Motor neuron (in vitro differentiated cells): ENCODE measurements at regions not wholly inside any gene's neighbourhood (a gene's known extent, or its start where the extent isn't known, plus 50 kb on each side); places are given as distances from the start of the nearest gene placed in this dataset.
A peak's percentile ranks its signal among the peaks of the same experiment; 100 is the strongest.

Experiments
- ATAC-seq, 8 experiments: fragments of 200-7000 bp; cut with Tn5 transposase; replicated peaks in 6 of 8; 2 replicates each; pipeline ENCODE4 v1.8.0; 2021; ENCODE audit warnings: mild to moderate bottlenecking in 8 of 8, moderate library complexity in 8 of 8
- H3K27ac ChIP-seq, 2 donors: fragments of 250-450 bp; sonication (Bioruptor Pico); 2 replicates each; pipeline ENCODE4 v1.9.0; 2021; ENCODE audit warnings: antibody characterized with exemption in 2 of 2, mild to moderate bottlenecking in 2 of 2, moderate library complexity in 1 of 2
- H3K4me1 ChIP-seq, 2 donors: fragments of 250-450 bp; sonication (Bioruptor Pico); replicated peaks in 1 of 2; 2 replicates each; pipeline ENCODE4 v1.6.1; 2021; ENCODE audit warnings: antibody characterized with exemption in 2 of 2, mild to moderate bottlenecking in 2 of 2, moderate library complexity in 1 of 2
- H3K4me3 ChIP-seq, 5 donors: fragments of 250-450 bp; sonication (Bioruptor Pico); 2 replicates each; pipeline ENCODE4 v1.9.0; 2021; ENCODE audit warnings: antibody characterized with exemption in 5 of 5, mild to moderate bottlenecking in 5 of 5, moderate library complexity in 4 of 5
- WGBS, 10 experiments: fragments of 450-650 bp; shearing (Covaris generic); methylation state at CpG; one replicate each; pipeline ENCODE4 v1.0.0; 2022; 5-methylcytosine and 5-hydroxymethylcytosine counted together
- in situ Hi-C, 9 experiments: fragments of 400-800 bp; cut with MboI; loops; one replicate each; pipeline ENCODE4 v1.15.0; 2021; ENCODE audit warnings: low sequenced_read_pairs in 9 of 9, low pct_unique_long_range_greater_than_20kb in 2 of 9; ENCODE audit not compliant: unreplicated experiment in 9 of 9

DNA sequence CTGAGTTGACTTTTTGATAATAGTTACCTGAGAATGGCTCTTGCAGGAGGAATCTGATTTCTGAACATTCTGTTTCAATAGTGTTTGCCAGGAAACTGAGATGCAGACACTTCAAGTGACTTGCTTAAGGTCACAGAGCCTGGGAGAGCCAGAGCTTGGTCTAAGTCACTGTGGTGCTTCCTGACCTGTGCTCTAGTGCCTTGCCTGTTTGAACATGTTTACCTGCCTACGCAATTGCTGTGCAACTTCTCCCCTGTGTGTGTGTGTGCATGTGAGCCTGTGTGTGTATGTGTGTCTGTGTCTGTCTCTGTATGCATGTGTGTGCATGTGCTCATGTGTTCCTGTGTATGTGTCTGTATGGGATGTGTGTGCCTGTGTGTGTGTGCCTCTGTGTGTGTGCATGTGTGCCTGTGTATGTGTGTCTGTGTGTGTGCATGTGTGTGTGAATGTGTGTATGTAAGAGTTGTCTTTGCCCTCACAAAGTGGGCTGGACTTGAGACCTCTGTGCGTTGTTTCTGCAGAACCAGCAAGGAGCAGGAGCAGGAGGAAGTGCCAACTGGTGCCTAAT is 185.8 kb downstream of the GADD45G start:
- WGBS, 10 experiments, result 60% methylated on average over 1 of the region's 2 CpGs; no CpG with 5 or more reads in 9 of the 10 experiments
- no peak for ATAC-seq
- H3K27ac ChIP-seq, result no peak overlapping the region
- H3K4me3 ChIP-seq, result no peak overlapping the region
- peaks cover 0 to 3% of the 10 kb centered on the region in 2 donors for H3K4me1 ChIP-seq
- in situ Hi-C loops, result no loop called here

DNA sequence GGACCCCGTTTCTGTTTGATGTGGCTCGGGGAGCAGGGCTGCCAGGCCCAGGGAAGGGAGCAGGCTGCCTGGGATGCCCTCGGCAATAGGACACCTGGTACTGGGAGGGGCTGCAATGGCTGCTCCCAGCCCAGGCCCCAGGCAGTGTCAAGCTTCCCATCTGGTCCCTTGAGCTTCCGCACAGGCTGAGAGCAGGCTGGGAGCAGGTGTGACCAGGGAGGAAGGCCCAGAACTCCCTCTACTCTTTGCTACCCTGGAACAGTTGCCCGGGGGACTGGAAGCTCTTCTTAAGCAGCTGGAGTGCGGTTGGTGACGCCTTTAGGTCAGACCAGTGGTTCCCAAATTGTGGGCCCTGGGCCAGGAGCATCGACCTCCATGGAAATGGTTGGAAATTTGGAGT is 186.9 kb downstream of the GADD45G start:
- no peak overlapping the region for H3K27ac ChIP-seq
- in situ Hi-C loops, result no loop called here
- H3K4me3 ChIP-seq, result no peak overlapping the region
- 40 to 92% (median 76%) methylated on average over 2 to 4 of the region's 8 CpGs; no CpG with 5 or more reads in 5 of the 10 experiments for WGBS, 10 experiments
- peak; percentile 46 to 99 (median 66) for ATAC-seq
- H3K4me1 ChIP-seq, result peaks cover 0 to 3% of the 10 kb centered on the region in 2 donors

- H3K4me3 ChIP-seq, result no peak overlapping the region
- H3K4me1 ChIP-seq, result peaks cover 0 to 3% of the 10 kb centered on the region in 2 donors
- in situ Hi-C loops, result no loop called here
- H3K27ac ChIP-seq, result no peak overlapping the region
- WGBS, 10 experiments, result 66 to 90% (median 82%) methylated on average over 1 to 9 of the region's 12 CpGs; no CpG with 5 or more reads in 1 of the 10 experiments
- peak in 1 of 8 experiments; percentile 7 for ATAC-seq
Observed at GRCh38 chr9:89792189-89793123, 187.6 kb downstream of the GADD45G start.

- WGBS, 10 experiments, result 48 to 100% (median 69%) methylated on average over 1 to 4 of the region's 5 CpGs; no CpG with 5 or more reads in 2 of the 10 experiments
- in situ Hi-C loops, result no loop called here
- no peak overlapping the region for H3K27ac ChIP-seq
- H3K4me3 ChIP-seq, result no peak overlapping the region
- H3K4me1 ChIP-seq, result peaks cover 0 to 6% of the 10 kb centered on the region in 2 donors
- no peak for ATAC-seq
Observed at GRCh38 chr9:89793124-89793495, 188.3 kb downstream of the GADD45G start.

DNA sequence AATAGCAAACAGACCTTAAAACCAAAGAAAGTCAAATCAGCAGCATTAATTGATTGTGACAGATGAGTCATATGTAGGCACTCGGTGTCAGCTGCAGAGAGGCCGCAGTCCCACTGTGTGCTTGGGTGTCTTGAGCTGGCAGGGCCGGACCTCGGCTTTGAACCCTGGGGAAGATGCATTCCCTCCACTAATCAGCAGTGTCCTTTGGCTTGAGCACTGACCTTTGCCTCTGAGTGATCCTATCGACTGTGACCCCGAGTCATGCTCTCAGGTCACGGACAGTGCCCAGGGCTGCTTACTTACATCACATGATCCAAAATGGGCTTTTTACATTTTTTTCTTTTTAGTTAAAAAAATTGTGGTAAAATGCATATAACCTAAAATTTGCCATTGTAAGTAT is 188.7 kb downstream of the GADD45G start:
- WGBS, 10 experiments, result 60 to 100% (median 91%) methylated on average over 2 to 5 of the region's 7 CpGs; no CpG with 5 or more reads in 2 of the 10 experiments
- in situ Hi-C loops, result no loop called here
- ATAC-seq, result no peak
- Histone ChIP-seq H3K27ac (no peak overlapping the region), H3K4me1 (peaks cover 0 to 7% of the 10 kb centered on the region in 2 donors), H3K4me3 (no peak overlapping the region)

GRCh38 chr9:89794918-89795317 is 190.1 kb downstream of the GADD45G start:
- Histone ChIP-seq H3K4me1 (peaks cover 0 to 13% of the 10 kb centered on the region in 2 donors), H3K27ac (no peak overlapping the region), H3K4me3 (no peak overlapping the region)
- 27 to 84% (median 74%) methylated on average over 1 to 7 of the region's 10 CpGs; no CpG with 5 or more reads in 2 of the 10 experiments for WGBS, 10 experiments
- in situ Hi-C loops, result no loop called here
- no peak for ATAC-seq

DNA sequence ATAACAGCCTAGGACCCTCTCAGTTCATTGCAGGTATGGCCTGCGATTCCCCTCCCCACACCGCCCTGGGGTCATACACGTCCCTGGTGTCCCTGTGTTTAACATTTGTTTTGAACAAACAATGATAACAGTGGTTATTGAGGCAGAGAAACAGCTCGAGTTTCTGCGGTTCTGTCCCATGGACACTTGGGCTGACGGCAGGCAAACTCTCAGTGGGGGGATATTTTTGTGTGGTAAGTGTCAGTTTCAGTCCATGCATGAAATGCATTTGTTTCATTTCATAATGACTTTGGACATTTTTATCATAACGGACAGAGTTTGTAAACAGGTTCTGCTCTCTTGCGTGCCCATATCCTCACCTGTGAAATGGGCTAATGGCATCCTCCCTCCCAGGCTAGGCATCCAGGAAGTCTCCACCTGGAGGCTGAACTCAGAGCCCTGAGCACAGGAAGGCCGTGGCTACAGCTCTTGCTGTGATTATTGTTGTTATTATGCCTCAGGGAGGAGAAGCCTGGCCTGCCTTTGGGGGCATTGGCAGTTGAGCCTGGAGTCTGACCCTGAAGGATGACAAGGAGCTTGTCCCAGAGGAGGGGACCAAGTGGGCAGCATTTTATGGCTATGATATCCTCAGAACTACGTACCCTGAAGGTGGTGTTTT is 190.9 kb downstream of the GADD45G start:
- 30 to 100% (median 67%) methylated on average over 1 to 8 of the region's 10 CpGs; no CpG with 5 or more reads in 2 of the 10 experiments for WGBS, 10 experiments
- in situ Hi-C loops, result no loop called here
- ATAC-seq, result no peak
- H3K27ac ChIP-seq, result no peak overlapping the region
- peaks cover 0 to 13% of the 10 kb centered on the region in 2 donors for H3K4me1 ChIP-seq
- no peak overlapping the region for H3K4me3 ChIP-seq

DNA sequence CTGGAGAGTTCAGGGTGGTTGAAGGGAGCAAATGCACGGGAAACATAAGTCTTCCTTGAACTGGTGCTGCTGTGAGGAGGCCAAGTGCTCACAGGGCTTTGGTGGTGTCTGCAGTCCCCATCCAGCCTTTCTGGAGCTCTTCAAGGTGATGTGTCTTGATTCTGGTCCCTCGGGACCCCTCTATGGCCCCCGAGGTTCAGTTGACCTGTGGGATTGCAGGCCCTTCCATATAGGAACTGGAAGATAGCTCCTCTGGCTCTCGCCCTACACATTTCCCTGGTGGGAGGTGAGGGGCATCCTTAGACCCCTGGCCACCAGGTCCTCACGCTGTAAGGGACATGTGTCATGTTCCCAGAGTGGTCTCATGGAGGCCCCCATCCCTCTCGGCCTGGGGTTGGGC is 191.8 kb downstream of the GADD45G start:
- H3K4me1 ChIP-seq, result peaks cover 1 to 11% of the 10 kb centered on the region in 2 donors
- 10 to 67% methylated on average over 1 to 3 of the region's 6 CpGs; no CpG with 5 or more reads in 8 of the 10 experiments for WGBS, 10 experiments
- H3K4me3 ChIP-seq, result no peak overlapping the region
- ATAC-seq, result no peak
- in situ Hi-C loops, result no loop called here
- no peak overlapping the region for H3K27ac ChIP-seq

DNA sequence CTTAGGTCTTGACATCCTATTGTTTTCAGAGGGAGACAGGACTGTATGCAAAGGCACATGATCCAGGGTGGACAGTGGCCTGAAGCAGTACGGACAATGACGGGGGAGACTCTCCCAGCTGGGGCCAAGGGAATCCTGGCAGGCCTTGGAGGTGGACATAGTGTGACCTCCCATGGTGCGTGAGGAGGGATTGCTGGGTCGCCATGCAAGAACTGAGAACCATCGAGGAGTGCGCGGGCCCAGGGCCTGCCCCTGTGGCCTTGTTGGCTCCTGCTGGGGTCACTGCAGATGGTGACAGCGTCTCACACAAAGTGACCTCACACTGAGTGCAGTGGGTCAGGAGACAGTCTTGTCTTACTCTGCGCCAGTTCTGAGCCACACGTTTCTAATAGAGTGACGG is 192.4 kb downstream of the GADD45G start:
- 83 to 100% (median 92%) methylated on average over 1 to 8 of the region's 11 CpGs; no CpG with 5 or more reads in 4 of the 10 experiments for WGBS, 10 experiments
- Histone ChIP-seq H3K4me3 (no peak overlapping the region), H3K27ac (no peak overlapping the region), H3K4me1 (peaks cover 6 to 14% of the 10 kb centered on the region in 2 donors)
- in situ Hi-C loops, result no loop called here
- no peak for ATAC-seq

DNA sequence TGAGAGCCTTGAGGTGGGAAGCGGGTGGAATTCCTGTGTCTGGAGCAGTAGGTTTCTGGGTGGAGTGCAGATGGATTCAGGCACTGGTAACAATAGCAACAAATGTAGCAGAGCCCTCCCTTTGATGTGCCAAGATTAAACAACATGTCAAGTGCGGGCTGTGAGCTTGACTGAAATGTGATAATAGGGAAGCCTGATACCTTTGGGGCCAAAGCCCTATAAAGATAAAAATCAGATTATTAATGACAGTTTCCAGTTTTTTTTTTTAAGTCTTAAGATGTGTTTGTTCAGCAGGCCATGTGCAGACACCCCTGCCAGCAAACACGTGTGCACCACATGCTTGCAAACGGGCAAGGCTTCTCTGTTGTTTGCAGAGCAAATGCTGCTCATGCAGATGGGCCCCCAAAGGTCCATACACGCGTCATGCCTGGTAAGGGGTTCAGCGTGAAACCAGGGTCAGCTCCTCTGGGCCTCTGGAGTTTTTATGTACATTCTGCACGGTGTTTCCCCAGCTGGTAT is 193.2 kb downstream of the GADD45G start:
- Histone ChIP-seq H3K27ac (no peak overlapping the region), H3K4me3 (no peak overlapping the region), H3K4me1 (peaks cover 14 to 22% of the 10 kb centered on the region in 2 donors)
- ATAC-seq, result peak in 4 of 8 experiments; percentile 41 to 90 (median 77)
- in situ Hi-C loops, result no loop called here
- 8 to 100% (median 67%) methylated on average over 1 to 8 of the region's 8 CpGs; no CpG with 5 or more reads in 2 of the 10 experiments for WGBS, 10 experiments

DNA sequence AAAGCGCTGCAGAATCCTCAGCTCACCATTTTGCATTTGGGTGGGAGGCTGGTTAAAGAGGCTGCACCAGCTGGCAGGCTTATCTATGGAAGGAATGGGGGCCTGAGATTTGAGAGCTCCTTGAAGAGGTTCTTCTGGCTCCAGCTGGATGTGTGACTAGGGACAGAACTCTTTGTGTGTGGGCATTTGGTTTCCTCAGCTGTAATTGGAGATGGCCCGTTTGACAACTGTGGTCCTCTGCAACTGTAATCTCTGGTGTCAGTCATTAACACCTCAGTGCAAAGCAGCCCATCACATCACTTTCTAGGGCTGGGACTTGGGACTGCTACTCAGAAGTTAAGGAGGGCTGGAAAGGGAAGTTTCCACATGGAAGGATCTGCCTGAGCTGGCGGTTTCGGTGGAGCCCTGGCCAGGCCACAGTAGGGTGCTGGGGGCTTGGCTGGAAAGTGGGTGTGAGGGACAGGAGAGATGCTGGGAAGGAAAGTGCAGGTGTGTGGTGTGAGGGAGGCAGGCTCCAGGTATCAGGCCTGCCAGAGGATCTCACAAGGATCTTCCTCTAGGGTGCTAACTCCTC is 193.8 kb downstream of the GADD45G start:
- H3K4me3 ChIP-seq, result no peak overlapping the region
- peaks cover 20 to 26% of the 10 kb centered on the region in 2 donors for H3K4me1 ChIP-seq
- peak in 1 of 8 experiments; percentile 29 for ATAC-seq
- 0 to 100% (median 80%) methylated on average over 1 to 2 of the region's 4 CpGs; no CpG with 5 or more reads in 5 of the 10 experiments for WGBS, 10 experiments
- in situ Hi-C loops, result no loop called here
- no peak overlapping the region for H3K27ac ChIP-seq

GRCh38 chr9:89799221-89799620 is 194.4 kb downstream of the GADD45G start:
- no peak overlapping the region for H3K27ac ChIP-seq
- no peak overlapping the region for H3K4me3 ChIP-seq
- 67 to 100% (median 89%) methylated on average over 2 to 3 of the region's 7 CpGs; no CpG with 5 or more reads in 6 of the 10 experiments for WGBS, 10 experiments
- ATAC-seq, result no peak
- in situ Hi-C loops, result no loop called here
- peaks cover 20 to 26% of the 10 kb centered on the region in 2 donors for H3K4me1 ChIP-seq
